ENCODE measurements at regions not wholly inside any gene's neighbourhood (a gene's known extent, or its start where the extent isn't known, plus 50 kb on each side); places are given as distances from the start of the nearest gene placed in this dataset.
"Not testable (repeated sequence)": the region's sequence is repeated elsewhere in the genome, so short reads cannot be mapped to it uniquely, and the experiment has no call there.

DNA sequence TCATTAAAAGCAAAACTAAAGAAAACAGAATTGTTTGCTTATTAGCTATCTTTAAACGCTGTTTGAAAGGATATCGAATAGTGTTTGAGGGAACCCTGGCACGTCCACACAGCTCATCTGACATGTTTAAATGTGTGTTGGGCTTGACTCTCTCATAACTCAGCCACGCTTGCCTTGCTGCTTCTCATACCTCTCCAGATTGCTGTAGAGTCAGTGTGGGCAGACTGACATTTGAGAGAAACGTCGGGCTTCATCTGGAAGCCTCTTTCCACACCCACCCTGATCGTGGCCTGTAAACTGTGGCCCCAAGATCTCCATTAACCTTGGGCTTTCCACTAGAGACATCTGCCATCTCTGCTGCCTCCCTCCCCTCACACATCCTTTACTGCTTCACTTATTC, 226.4 kb upstream of the PLGLB2 start:
- DNase-seq, result not testable (repeated sequence)

DNA sequence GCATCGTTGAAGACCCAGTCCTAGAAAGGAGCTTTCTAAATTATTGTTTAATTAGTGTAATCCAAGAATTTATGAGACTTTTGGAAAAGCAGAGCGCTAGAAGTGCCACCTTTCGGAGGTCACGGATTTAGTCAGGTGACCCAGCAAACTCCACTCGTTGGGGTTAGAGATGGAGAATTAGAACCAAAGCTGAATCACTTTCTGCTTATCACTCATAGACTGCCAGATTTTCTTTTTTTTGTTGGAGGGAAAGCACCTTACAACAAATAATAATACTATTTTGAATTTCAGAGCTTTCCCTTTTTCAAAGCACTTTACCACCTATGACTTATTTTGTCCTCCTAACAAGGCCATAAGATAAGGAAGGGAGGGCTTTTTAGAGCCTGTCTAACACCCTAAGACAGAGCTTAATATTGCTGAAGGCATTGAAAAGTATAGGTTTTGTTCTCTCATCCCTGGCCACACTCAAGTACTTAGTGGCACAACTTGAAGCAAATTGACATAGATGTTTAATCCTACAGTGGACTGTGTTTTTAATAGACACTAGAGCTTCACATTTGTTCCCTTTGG, 223.2 kb upstream of the PLGLB2 start:
- DNase-seq, result not testable (repeated sequence)

DNA sequence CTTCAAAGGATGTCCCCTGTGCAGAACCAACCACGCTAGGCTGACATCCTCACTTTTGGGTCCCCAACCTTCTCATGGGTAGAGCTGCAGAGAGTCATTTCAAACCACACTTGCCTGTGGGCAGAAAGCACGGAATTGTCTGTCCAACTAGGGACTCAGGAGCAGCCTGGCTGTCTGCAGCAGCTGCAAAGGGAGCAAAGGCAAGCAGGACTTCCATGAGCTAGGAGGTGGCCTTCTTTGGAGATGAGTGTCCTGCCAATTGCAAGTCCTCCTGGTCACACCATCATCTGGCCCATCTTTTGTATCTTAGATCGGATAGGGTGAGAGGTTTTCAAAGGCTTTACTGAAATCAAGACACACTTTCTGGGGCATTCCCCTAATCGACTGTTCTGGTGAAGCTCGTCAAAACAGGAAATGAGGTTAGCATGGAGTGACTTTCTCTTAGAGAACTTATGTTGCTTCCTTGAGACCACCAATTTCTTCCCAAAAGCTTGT, 222.3 kb upstream of the PLGLB2 start:
- not testable (repeated sequence) for DNase-seq

DNA sequence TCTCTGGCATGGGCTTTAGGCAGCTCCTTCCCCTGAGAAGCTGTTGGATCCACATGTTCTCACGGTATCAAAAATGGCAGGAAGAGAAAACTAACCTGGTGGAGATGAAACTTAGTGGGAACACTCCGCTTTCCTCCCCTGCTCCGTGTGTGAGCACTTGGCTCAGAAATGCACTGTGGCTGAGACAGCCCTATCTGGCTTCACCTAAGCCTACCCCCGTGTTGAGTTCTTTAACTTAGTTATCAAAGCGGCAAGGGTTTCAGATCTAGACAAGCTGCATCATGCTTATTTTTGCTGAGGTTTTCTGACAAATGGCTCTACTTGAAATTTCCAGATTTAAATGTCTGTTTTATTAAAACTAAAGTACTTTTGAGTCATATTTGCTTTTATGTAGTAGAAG, 221.6 kb upstream of the PLGLB2 start:
- DNase-seq, result not testable (repeated sequence)

DNA sequence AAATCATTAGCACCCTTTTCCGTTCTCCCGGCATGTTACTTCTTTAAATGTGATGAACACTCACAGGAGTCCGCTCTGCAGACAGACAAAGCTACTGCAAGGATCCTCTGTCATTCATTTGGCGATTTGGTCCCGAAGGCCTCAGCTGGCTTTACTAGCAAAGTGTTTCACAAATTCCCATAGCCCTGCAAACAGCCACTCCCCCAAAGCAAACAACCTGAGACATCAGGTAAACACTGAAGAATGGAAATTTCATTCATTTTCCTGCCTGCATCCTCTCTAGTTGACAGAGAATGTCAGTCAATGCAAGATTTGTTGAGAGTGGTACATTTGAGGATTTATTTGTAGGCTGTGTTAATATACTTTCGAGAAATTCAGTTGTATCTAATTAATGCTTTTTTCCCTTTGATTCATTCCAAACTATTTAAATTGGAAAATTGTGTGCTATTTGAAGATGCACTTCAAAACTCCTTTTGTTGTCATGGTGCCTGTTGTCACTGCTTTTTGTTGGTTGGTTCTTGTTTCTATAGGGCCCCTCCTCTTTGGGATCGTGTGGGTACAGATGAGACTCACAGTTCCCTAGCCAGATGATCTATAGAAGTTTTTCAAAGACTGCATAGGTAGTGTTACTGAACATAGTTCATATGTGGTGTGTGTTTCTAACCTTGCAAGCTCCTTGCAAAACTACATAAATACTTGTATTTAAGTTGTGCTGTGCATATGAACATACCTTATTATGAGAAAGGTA, 215.7 kb upstream of the PLGLB2 start:
- DNase-seq, result not testable (repeated sequence)

DNA sequence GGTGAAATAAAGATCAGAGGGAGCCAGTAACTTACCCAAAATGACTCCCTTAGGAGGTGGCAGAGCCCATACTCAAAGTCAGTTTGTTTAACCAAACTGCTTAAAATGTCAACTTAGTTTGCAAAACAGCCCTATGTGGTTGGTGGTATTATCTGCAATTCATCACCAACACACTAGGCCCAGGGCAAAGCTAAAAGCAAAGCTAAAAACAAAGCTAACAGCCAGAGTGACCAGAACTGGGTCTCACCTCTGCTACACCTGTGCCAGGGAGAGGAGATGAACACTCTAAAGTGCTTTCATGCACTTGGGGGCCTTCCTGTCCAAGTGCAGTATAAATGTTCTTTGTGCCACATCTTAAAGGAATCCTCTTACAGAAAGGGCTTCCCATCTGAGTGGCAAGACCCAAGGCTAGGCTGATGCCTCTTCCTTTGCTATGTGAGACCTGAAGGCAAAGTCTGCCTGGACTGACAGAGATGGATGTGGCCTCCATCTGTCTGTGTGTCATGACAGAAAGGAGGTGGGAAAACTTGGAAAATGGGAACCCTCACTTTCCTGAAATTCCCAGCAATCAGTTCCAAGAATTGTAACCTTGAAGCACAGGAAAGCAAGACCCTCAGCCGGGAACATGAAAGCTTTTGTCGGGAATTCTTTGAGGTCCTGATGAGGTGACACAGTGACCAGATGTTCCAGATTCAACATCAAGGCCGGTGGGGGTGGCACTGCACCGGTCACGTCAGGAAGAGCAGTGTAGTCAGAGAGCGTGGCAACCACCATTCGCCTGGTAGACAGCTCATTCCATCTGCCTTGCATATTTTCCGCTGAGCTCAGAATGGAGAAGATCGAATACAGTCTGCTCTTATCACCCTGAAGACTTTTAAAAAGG, 214.3 kb upstream of the PLGLB2 start:
- DNase-seq, result not testable (repeated sequence)

DNA sequence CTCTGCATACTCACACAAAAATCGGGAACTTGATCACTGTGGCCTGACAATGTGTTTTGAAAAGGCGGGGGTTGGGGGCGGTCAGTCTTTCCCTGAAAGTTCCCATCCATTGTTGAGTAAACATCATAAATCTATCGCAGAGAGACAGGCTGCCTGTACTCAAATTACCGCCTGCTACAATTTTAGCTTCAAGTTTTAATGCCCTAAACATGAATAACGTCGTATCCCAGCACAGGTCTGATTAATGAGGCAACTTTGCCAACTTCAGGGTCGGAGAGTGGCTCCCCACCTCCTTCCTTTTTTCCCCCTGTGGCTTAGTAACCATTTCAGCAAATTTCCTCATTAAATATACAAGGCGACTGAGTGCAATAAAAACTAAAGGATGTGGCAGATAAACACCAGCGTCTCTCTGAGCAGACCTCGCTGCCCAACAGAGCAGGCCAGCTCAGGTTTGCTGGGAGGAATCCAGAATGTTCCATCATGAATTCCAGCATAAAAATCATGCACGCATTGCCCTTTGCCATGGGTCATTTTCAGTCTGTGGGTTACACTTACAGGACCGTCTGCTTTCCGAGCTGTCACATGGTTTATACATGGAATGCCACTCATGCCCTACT, 213.5 kb upstream of the PLGLB2 start:
- not testable (repeated sequence) for DNase-seq

DNA sequence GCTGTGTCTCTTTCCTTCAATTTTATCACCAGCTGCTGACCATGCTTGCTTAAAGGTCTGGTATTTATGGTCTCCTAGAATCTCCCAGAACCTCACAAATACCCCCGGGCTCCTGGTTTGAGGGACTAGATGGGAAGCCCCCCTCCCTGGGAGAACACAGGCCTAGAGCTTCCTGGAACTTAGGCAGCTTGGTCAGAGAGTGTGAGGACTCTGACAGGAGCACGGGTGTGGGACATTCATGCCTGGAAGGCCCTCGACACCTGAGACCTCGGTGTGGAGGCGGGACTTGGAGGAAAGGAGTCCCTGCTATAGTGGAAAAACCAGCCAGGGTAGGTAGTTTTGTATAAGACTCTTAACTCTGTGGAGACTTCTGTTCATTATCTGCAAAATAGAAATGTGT, 211.5 kb upstream of the PLGLB2 start:
- not testable (repeated sequence) for DNase-seq

DNA sequence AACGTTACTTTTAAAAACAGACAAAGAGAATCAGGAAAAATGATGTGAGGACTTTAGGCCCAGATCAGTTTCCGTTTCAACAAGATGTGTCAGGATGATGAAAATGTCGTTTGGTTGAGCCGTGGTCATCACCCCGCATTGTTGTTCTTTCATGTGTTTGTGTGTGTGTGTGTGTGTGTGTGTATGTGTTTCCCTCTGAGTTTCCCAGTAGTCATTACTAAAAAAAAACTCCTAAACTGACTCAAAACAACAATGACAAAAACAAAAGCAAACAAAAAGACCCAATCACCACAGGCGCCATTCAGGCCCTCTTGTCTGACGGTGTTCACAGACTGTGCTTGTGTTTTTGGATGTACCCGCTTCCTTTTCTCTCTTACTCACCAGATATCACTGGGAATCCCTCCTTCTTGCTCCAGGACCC, 210.6 kb upstream of the PLGLB2 start:
- not testable (repeated sequence) for DNase-seq

DNA sequence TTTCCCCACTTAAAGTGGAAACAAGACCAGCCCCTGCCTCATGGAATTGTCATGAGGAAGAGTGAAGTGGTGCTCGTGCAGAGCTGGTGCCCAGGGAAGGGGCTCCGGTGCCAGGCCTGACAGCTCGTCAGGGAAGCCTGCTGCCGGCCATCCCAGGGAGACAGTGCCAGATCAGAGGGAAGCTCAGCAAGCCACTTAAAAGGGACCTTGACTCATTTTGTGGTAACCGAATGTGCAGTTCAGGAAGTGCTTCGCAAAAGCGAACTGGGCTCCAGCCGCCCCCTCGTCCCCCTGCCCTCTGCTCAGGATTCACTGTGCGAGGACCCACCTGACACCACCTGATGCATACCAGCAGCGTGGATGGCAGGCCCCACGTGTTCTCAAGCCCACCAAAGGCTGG, 209.6 kb upstream of the PLGLB2 start:
- not testable (repeated sequence) for DNase-seq

DNA sequence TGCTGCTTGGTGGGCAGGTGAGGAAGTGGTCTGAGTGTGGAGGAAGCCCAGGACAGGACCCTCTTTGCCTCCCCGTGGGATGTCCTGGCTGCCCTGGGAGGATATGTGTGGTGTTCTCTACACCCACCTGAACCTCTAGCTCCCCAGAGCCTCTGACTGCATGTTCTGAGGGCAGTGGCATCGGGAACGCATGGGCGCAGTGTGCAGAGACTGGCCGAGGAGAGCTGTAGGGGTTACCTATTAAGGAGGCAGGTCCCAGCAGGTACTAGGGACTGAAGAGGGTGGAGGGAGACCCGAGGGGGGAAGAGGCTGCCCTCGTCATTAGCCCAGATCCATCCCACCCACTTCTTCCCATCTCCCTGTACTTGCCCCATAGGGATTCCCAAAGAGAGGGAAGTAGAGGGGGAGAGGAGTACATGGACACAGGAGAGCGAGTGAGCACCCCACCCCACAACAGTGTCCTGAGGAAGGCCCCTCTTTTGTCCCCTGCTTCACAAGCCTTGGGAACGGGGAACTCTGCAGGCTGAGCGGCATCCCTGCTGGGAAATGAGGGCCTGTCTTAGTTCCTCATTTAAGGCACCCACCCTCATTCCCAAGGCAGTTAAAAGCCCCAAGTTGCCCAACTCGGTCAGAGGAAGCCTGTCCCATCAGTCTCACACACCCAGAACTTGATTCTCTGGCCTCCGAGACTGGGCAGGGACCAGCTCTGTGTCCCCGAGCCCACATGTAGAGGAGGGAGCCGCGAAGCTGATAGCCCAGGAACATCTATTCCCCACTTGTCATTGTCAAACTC, 208.5 kb upstream of the PLGLB2 start:
- not testable (repeated sequence) for DNase-seq

DNA sequence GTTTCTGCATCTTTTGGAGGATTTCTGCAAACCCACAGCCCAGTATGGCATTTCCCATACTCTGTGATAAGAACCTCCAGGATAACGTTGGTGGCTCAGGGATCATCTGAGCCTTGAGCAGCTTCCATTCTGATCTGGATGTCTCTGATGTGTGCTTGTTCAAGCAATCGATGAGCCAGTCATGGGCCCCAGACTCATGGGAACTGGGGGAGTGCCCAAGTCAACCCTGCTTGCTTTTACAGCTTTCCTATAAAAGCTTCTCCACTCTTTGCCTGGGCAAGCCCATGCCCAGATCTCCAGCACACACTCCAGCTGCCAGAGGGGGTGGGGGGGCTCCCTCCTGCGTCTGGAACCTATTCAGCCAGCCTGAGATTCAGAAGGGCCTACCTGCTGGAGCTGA, 207.6 kb upstream of the PLGLB2 start:
- DNase-seq, result not testable (repeated sequence)

DNA sequence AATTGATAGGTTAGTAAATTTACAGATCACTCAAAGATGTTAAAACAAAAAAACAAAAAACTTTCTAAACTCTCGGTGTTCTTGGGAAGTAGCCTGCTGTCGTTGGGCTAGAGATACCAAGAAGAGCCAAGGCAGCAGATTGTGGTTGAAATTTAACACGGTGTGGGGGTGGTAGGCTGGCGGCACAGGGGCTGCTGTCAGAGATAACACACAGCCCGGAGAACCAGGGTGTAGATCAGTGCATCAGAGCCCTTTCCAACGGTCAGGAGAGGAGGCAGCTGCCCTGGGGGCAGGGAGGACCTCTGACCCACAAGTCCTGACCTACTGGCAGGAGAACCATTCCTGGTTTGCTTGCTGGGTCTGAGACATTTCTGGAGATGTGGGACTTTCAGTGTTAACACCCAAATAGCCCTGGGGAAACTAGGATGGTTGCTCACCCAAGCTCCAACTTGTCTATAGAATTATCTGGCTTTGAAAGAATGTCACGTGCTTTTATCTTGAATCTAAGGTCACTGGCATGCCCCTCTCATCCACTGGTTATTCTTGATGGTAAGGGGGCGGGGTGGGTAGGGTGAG, 205.2 kb upstream of the PLGLB2 start:
- DNase-seq, result peak; percentile 43 to 57

DNA sequence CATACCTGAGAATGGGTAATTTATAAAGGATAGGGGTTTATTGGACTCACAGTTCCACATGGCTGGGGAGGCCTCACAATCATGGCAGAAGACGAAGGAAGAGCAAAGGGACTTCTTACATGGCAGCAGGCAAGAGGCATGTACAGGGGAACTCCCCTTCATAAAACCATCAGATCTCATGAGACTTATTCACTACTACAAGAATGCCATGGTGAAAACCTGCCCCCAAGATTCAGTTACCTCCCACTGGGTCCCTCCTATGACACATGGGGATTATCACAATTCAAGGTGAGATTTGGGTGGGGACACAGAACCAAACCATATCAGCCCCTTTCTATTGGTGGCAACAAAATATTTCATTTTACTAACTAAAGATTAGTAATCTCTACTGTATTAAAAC, 204.1 kb upstream of the PLGLB2 start:
- not testable (repeated sequence) for DNase-seq

DNA sequence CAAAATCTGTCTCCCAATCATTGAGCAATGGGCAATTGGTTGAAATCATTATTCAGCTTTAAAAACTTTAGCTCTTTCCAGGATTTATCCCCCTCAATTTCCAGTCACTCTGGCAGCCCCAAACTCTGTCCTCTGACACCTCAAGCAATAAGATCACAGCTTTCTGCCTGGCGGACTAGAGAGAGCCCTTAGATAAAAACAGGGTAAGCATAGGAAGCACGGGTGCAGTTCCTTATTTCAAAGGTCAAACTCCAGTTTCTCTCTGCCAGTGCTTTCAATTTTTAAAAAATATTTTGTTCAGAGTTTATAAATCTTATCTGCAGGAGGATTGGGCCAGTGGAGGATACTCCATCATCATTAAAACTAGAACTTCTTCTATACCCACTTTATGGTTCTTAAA, 200.8 kb upstream of the PLGLB2 start:
- DNase-seq, result not testable (repeated sequence)

DNA sequence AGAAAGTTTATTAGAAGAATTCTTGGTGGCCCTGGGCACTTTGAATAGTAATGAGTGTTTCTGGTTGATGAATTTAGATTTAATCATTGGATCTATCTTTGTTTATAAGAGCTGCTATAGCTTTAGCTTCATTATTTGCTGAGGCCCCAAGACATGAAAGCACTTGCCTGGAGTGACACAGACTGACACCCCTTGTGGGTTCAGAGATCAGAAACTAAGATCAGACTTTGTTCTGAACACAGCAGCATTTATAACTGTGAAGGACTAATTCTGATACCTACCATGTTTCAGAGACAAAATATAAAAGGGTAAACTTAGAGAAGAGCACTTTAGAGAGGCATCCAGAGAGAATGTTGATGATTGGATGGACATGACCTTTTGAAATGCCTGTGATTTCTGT, 199.9 kb upstream of the PLGLB2 start:
- not testable (repeated sequence) for DNase-seq

DNA sequence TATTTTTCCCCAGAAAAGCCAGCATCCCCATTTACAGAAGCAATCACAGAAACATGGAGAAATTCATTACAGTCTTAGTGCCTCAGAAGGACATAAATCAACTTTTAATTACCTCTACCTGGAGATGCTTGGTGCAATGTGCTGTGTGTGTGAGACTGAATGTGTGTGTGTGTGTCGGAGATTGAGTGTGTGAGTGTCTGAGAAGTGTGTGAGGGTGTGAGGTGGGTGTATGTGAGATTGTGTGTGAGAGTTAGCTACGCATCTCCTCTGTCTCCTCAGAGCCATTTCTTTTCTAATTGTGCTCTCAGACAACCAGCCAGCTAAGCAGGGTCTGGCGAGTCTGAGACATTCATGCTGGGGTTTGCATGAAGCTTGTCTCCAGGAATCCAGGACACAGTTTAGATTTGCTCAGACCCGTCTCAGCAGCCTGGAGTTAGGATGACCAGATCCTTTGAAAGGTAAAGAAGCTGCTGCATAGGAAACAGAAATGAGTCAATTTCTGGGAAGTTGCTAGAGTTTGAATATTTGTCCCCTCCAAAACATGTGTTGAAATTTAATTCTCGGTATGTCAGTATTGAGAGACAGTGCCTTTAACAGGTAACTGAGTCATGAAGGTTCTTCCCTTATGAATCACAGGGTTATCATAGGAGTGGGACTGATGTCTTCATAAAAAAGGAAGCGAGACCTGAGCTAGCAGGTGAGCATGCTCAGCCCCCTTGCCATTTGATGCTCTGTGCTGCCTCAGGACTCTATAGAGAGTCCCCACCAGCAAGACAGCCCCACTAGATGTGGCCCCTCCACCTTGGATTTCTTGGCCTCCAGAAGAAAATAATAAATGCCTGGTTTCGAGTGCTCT, 199.0 kb upstream of the PLGLB2 start:
- DNase-seq, result not testable (repeated sequence)

DNA sequence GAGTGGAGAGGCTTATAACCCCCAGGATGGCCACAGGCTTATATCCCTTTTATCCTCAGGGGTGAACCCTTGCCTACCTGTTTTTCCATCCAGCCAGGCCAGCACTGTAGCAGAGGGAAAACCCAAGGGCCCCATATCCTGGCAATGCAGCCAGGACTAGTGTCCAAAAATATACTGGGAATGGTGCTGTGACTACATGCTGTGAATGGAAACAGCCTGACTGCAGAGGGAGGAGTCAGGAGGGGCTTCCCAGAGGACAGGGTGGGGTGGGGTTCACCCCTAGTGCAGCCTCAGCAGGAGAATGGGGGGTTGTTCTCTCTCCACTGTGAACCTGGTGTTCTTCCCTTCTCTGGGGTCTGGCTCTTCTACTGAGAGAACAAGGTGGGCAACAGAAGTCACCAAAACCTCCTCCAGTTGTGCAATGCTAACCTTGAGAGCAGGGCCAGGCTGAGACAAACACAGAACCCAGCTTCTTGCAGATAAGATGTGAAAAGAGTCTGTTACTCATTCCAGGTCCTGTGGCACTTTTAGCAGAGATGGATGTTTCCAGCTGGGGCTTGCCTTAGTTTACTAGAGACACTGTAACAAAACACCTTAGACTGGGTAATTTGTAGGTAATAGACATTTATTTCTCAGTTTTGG, 198.2 kb upstream of the PLGLB2 start:
- not testable (repeated sequence) for DNase-seq

DNA sequence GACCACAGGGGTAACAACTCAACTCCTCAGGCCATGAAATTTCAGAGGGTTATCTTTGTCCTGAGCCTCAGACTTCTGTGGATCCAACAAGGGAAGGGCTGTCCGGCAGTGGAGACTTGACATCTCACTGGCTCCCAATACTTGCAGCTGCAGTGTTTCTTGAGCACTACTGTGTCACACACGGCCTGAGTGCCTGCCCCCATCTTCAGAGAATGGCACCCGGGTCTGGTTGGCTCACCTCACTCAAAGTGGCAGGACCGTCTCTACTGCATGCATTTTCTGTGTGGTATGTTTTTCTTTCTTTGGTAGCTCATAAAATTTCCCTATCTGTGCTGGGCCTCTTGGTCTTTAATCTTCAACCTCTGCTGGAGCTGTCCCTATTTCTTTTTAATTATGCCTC, 193.2 kb upstream of the PLGLB2 start:
- DNase-seq, result not testable (repeated sequence)

DNA sequence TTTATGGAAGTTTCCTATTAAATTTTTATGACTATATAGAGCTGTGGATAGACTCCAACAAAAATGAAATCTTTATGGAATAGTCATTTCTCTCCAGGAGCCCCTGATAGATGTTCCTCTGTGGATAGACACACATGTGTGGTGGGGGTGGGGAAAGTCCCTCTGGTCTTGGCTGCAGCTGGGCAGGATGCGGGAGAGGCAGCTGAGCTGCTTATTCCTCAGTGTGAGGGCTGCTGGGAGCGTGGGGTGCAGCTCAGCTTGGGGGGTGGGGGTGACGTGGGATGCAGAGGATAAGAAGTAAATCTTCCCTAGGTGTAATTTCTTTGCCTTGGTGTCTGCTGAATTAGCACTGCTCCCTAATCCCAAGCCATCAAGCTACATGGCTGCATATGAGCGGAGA, 192.8 kb upstream of the PLGLB2 start:
- peak; percentile 55 to 60 for DNase-seq

All from activated CD4-positive, alpha-beta T cell treated with anti-CD3 and anti-CD28 coated beads, Interleukin-2, amount 50 U/mL, for 4 hours (primary cell).